ENCODE measurements at regions not wholly inside any gene's neighbourhood (a gene's known extent, or its start where the extent isn't known, plus 50 kb on each side); places are given as distances from the start of the nearest gene placed in this dataset.

DNA sequence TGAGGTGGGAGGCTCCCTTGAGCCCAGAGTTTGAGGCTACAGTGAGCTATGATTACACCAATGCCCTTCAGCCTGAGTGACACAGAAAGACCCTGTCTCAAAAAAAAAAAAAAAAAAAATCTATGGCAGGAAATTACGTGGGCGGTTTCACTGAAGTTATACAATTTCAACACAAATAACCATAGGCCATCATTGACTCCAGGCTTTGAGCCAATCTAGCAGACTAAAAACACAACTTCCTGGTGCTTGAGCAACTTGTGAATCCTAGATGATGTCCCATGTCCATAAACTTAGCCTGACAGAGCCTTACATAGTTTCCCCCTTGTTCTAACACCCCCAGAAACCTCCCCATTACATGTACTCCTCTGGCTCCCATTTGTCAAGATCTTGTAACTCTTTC lies 131.8 kb downstream of the QRSL1 start:
- TF ChIP-seq POLR2AphosphoS5 (IDR thresholded peaks at IDR 0.05; ENCODE audit: borderline replicate concordance, low read depth, low read length) (no peak), EZH2 (IDR thresholded peaks at IDR 0.05) (no peak)
